ENCODE measurements at regions not wholly inside any gene's neighbourhood (a gene's known extent, or its start where the extent isn't known, plus 50 kb on each side); places are given as distances from the start of the nearest gene placed in this dataset.

- no peaks in the 10 kb centered on the region for H4K20me1 ChIP-seq (ENCODE audit: low read depth, low read length)
- TF ChIP-seq CTCF (IDR thresholded peaks at IDR 0.05; ENCODE audit: insufficient read depth, low read length, poor library complexity, severe bottlenecking): no peak
- TF ChIP-seq EZH2phosphoT487 (conservative IDR thresholded peaks at IDR 0.05; ENCODE audit: low read length): no peak
- no peaks in the 10 kb centered on the region for H3K9me2 ChIP-seq (replicated peaks; ENCODE audit: insufficient read depth, low read length)
- H3F3A ChIP-seq (ENCODE audit: insufficient read depth): no peaks in the 10 kb centered on the region
- no peaks in the 10 kb centered on the region for H3K27me3 ChIP-seq (ENCODE audit: low read length)
- no peaks in the 10 kb centered on the region for H3K36me3 ChIP-seq (ENCODE audit: low read length)
- H3K4me3 ChIP-seq (ENCODE audit: insufficient read depth, low read length, poor library complexity, severe bottlenecking): no peak overlapping the region
- no peaks in the 10 kb centered on the region for H3K9me3 ChIP-seq (ENCODE audit: insufficient read depth, low read length)
- no peak overlapping the region for H3K27ac ChIP-seq (ENCODE audit: low read depth, low read length)
- H3K79me2 ChIP-seq (ENCODE audit: insufficient read depth, low read length): no peaks in the 10 kb centered on the region
- H3K9ac ChIP-seq (ENCODE audit: low read length): no peak overlapping the region
- no peak overlapping the region for H2AFZ ChIP-seq (ENCODE audit: low read depth, low read length, severe bottlenecking)
- H3K4me2 ChIP-seq (ENCODE audit: low read depth, low read length, poor library complexity, severe bottlenecking): no peak overlapping the region
Observed at GRCh38 chr10:44689368-44689767, 221.8 kb upstream of the TMEM72 start.

GRCh38 chr10:44696496-44696895 lies 214.6 kb upstream of the TMEM72 start:
- TF ChIP-seq CTCF (IDR thresholded peaks at IDR 0.05; ENCODE audit: insufficient read depth, low read length, poor library complexity, severe bottlenecking) (no peak), EZH2phosphoT487 (conservative IDR thresholded peaks at IDR 0.05; ENCODE audit: low read length) (no peak)
- Histone ChIP-seq H3K9me2 (replicated peaks; ENCODE audit: insufficient read depth, low read length) (no peaks in the 10 kb centered on the region), H3K27ac (ENCODE audit: low read depth, low read length) (no peak overlapping the region), H4K20me1 (ENCODE audit: low read depth, low read length) (no peaks in the 10 kb centered on the region), H3K9ac (ENCODE audit: low read length) (no peak overlapping the region), H3K4me3 (ENCODE audit: insufficient read depth, low read length, poor library complexity, severe bottlenecking) (no peak overlapping the region), H3K79me2 (ENCODE audit: insufficient read depth, low read length) (no peaks in the 10 kb centered on the region), H3K36me3 (ENCODE audit: low read length) (no peaks in the 10 kb centered on the region), H2AFZ (ENCODE audit: low read depth, low read length, severe bottlenecking) (no peak overlapping the region), H3K27me3 (ENCODE audit: low read length) (no peaks in the 10 kb centered on the region), H3K9me3 (ENCODE audit: insufficient read depth, low read length) (no peaks in the 10 kb centered on the region), H3F3A (ENCODE audit: insufficient read depth) (no peaks in the 10 kb centered on the region), H3K4me2 (ENCODE audit: low read depth, low read length, poor library complexity, severe bottlenecking) (no peak overlapping the region)

- Histone ChIP-seq H3K79me2 (ENCODE audit: insufficient read depth, low read length) (no peaks in the 10 kb centered on the region), H3K9me2 (replicated peaks; ENCODE audit: insufficient read depth, low read length) (no peaks in the 10 kb centered on the region), H3K27me3 (ENCODE audit: low read length) (no peaks in the 10 kb centered on the region), H3K9ac (ENCODE audit: low read length) (no peak overlapping the region), H2AFZ (ENCODE audit: low read depth, low read length, severe bottlenecking) (no peak overlapping the region), H3K27ac (ENCODE audit: low read depth, low read length) (no peak overlapping the region), H3F3A (ENCODE audit: insufficient read depth) (no peaks in the 10 kb centered on the region), H3K9me3 (ENCODE audit: insufficient read depth, low read length) (no peaks in the 10 kb centered on the region), H3K4me2 (ENCODE audit: low read depth, low read length, poor library complexity, severe bottlenecking) (no peak overlapping the region), H3K4me3 (ENCODE audit: insufficient read depth, low read length, poor library complexity, severe bottlenecking) (no peak overlapping the region), H3K36me3 (ENCODE audit: low read length) (no peaks in the 10 kb centered on the region), H4K20me1 (ENCODE audit: low read depth, low read length) (no peaks in the 10 kb centered on the region)
- TF ChIP-seq CTCF (IDR thresholded peaks at IDR 0.05; ENCODE audit: insufficient read depth, low read length, poor library complexity, severe bottlenecking) (no peak), EZH2phosphoT487 (conservative IDR thresholded peaks at IDR 0.05; ENCODE audit: low read length) (no peak)
Observed at GRCh38 chr10:44697116-44697515, 214.0 kb upstream of the TMEM72 start.
